HepG2 (cell line): ENCODE measurements at regions not wholly inside any gene's neighbourhood (a gene's known extent, or its start where the extent isn't known, plus 50 kb on each side); places are given as distances from the start of the nearest gene placed in this dataset.

Source experiments
- ATAC-seq: fragments of 200-7000 bp; cut with Tn5 transposase; 3 replicates; pipeline ENCODE4 v1.9.1; 2020; ENCODE audit warnings: mild to moderate bottlenecking, moderate library complexity
- BruUV-seq: library from RNA; stranded (reverse); fragments of 400-500 nt; replicated peaks from 2 replicates; lab custom pipeline; 2021; lab: Mats Ljungman, UMichigan
- CTCF ChIA-PET: fragments of 300-600 bp; formaldehyde crosslinking; extraction: SDS; loops from one replicate; lab custom pipeline; 2021; ENCODE audit warnings: low total read pairs, inconsistent platforms, low intra/inter-chr PET ratio; lab: Yijun Ruan, JAX
- POLR2A ChIA-PET: fragments of 350-600 bp; sonication (Branson Sonifier 250); formaldehyde crosslinking; loops from one replicate; lab custom pipeline; 2020; ENCODE audit warnings: antibody characterized with exemption, inconsistent platforms; lab: Yijun Ruan, JAX
- DNase-seq: peaks from one replicate; pipeline ENCODE4 v3.0.0-alpha.2; 2015; ENCODE audit warnings: low spot score
- FAIRE-seq: peaks from 3 replicates; lab custom pipeline; 2011; peaks lifted over from hg19 to GRCh38; lab: Jason Lieb, UNC
- H2AFZ ChIP-seq: one replicate; pipeline ENCODE4 v1.6.1; 2011; ENCODE audit warnings: low read length, inconsistent platforms
- H3K27ac ChIP-seq: fragments of 300-600 bp; 3 replicates; pipeline ENCODE4 v1.8.0; 2011; ENCODE audit warnings: mixed run types, mild to moderate bottlenecking, mixed read lengths, low read length, inconsistent platforms; ENCODE audit not compliant: insufficient read depth; ENCODE audit errors: extremely low read length
- H3K27me3 ChIP-seq, 2 experiments: fragments of 200-600 bp in 1 of 2; 2 replicates in 1 of 2; 3 replicates in 1 of 2; pipeline versions ENCODE4 v1.6.0 to v1.8.0; 2011; ENCODE audit warnings: low read length in 2 of 2, mild to moderate bottlenecking in 2 of 2, moderate library complexity in 2 of 2, inconsistent platforms in 1 of 2; ENCODE audit not compliant: insufficient read depth in 2 of 2, control insufficient read depth in 1 of 2
- H3K36me3 ChIP-seq, 2 experiments: fragments of 200-600 bp in 1 of 2; replicated peaks in 1 of 2; 2 replicates in 1 of 2; 3 replicates in 1 of 2; pipeline versions ENCODE4 v1.5.1 to v1.8.0; 2011; ENCODE audit warnings: low read length in 2 of 2, inconsistent platforms in 1 of 2; ENCODE audit not compliant: insufficient read depth in 2 of 2, control insufficient read depth in 1 of 2
- H3K4me1 ChIP-seq: 2 replicates; pipeline ENCODE4 v1.5.1; 2012; ENCODE audit warnings: low read length, inconsistent platforms; ENCODE audit not compliant: insufficient read depth
- H3K4me2 ChIP-seq: 2 replicates; pipeline ENCODE4 v1.6.0; 2011; ENCODE audit warnings: low read depth, low read length, inconsistent platforms
- H3K4me3 ChIP-seq, 3 experiments: fragments of 200-600 bp in 1 of 3; sonication (generic), shearing (Covaris generic) in 1 of 3; replicated peaks in 1 of 3; 2 replicates each; pipeline ENCODE4 v1.5.1; 2011 to 2016; ENCODE audit warnings: low read length in 3 of 3, inconsistent platforms in 2 of 3, low read depth in 2 of 3, mild to moderate bottlenecking in 2 of 3, control low read depth in 1 of 3, mixed read lengths in 1 of 3; ENCODE audit not compliant: insufficient read depth in 1 of 3
- H3K79me2 ChIP-seq: one replicate; pipeline ENCODE4 v1.6.1; 2011; ENCODE audit warnings: low read length, inconsistent platforms; ENCODE audit not compliant: insufficient read depth
- H3K9ac ChIP-seq: 2 replicates; pipeline ENCODE4 v1.6.0; 2011; ENCODE audit warnings: mild to moderate bottlenecking, low read depth, low read length, inconsistent platforms; ENCODE audit not compliant: insufficient read depth
- H3K9me3 ChIP-seq: 2 replicates; pipeline ENCODE4 v1.5.1; 2012; ENCODE audit warnings: mild to moderate bottlenecking, low read length
- H4K20me1 ChIP-seq: 2 replicates; pipeline ENCODE4 v1.6.0; 2011; ENCODE audit warnings: inconsistent platforms, mild to moderate bottlenecking, low read length, moderate library complexity; ENCODE audit not compliant: insufficient read depth
- ATF7-NPFF ChIP-seq: sonication (generic); formaldehyde crosslinking; IDR thresholded peaks from 2 replicates; pipeline ENCODE4 v1.8.1; 2023; ENCODE audit warnings: mild to moderate bottlenecking, low read depth, missing genetic modification reagents, moderate library complexity
- HCFC1 ChIP-seq: fragments of 150-350 bp; IDR thresholded peaks from 2 replicates; pipeline ENCODE4 v1.6.1; 2014; ENCODE audit warnings: low read depth, low read length
- HDAC2 ChIP-seq: sonication (generic); formaldehyde crosslinking; IDR thresholded peaks from 2 replicates; pipeline ENCODE4 v1.4.0; 2020; ENCODE audit warnings: missing genetic modification reagents
- HNRNPLL ChIP-seq: fragments of 200-400 bp; formaldehyde crosslinking; IDR thresholded peaks from 2 replicates; pipeline ENCODE4 v1.6.1; 2017; ENCODE audit warnings: mild to moderate bottlenecking, low read depth, low read length; ENCODE audit not compliant: poor library complexity, severe bottlenecking
- IKZF1 ChIP-seq: fragments of 450-650 bp; IDR thresholded peaks from 2 replicates; pipeline ENCODE4 v1.7.1; 2016
- MXD4 ChIP-seq: IDR thresholded peaks from 2 replicates; pipeline ENCODE4 v1.6.1; 2016; ENCODE audit warnings: mild to moderate bottlenecking, missing biosample characterization, missing genetic modification reagents
- RELA ChIP-seq: sonication (generic); formaldehyde crosslinking; IDR thresholded peaks from 2 replicates; pipeline ENCODE4 v1.4.0; 2020; ENCODE audit warnings: missing genetic modification reagents
- REXO4 ChIP-seq: sonication (generic); formaldehyde crosslinking; IDR thresholded peaks from 2 replicates; pipeline ENCODE4 v1.8.0; 2022; ENCODE audit warnings: missing genetic modification reagents, mild to moderate bottlenecking, borderline replicate concordance
- RORA ChIP-seq: sonication (generic); formaldehyde crosslinking; IDR thresholded peaks from 2 replicates; pipeline ENCODE4 v1.5.0; 2020; ENCODE audit warnings: mild to moderate bottlenecking, missing genetic modification reagents, moderate library complexity
- SMAD3 ChIP-seq: sonication (generic); formaldehyde crosslinking; IDR thresholded peaks from 2 replicates; pipeline ENCODE4 v1.4.0; 2020; ENCODE audit warnings: missing genetic modification reagents
- SMAD9 ChIP-seq: sonication (generic); formaldehyde crosslinking; IDR thresholded peaks from 2 replicates; pipeline ENCODE4 v1.5.1; 2020; ENCODE audit warnings: mild to moderate bottlenecking, missing genetic modification reagents
- U2AF2 ChIP-seq: fragments of 200-400 bp; formaldehyde crosslinking; IDR thresholded peaks from 2 replicates; pipeline ENCODE4 v1.6.1; 2017; ENCODE audit warnings: low read depth, mild to moderate bottlenecking, low read length
- ZNF350 ChIP-seq: sonication (generic); formaldehyde crosslinking; IDR thresholded peaks from 2 replicates; pipeline ENCODE4 v1.4.0; 2020; ENCODE audit warnings: mild to moderate bottlenecking, low read depth, missing genetic modification reagents, borderline replicate concordance
- ZNF556 ChIP-seq: sonication (generic); formaldehyde crosslinking; IDR thresholded peaks from 2 replicates; pipeline ENCODE4 v1.4.0; 2020; ENCODE audit warnings: mild to moderate bottlenecking, missing genetic modification reagents, borderline replicate concordance
- ZNF670 ChIP-seq: sonication (generic); formaldehyde crosslinking; IDR thresholded peaks from 2 replicates; pipeline ENCODE4 v1.8.0; 2022; ENCODE audit warnings: mild to moderate bottlenecking, missing genetic modification reagents, borderline replicate concordance
- WGBS: methylation state at CpG from one replicate; pipeline ENCODE4 v1.1.6; 2017; ENCODE audit warnings: low lambda C conversion rate; 5-methylcytosine and 5-hydroxymethylcytosine counted together
- in situ Hi-C: cut with HindIII; loops from 2 replicates; pipeline ENCODE4 v1.10.0; 2017; ENCODE audit warnings: low pct_unique_long_range_greater_than_20kb; ENCODE audit not compliant: extremely low pct_ligation_motif_present
- intact Hi-C: fragments of 100-400 bp; cut with micrococcal nuclease; formaldehyde crosslinking; loops from one replicate; pipeline ENCODE4 v1.10.0; 2022; ENCODE audit not compliant: unreplicated experiment
- TF ChIP-seq, protein P1 (sequence below): sonication (generic); formaldehyde crosslinking; IDR thresholded peaks from 2 replicates; pipeline ENCODE4 v1.4.0; 2020; ENCODE audit warnings: mild to moderate bottlenecking, missing genetic modification reagents
- TF ChIP-seq, protein P2 (sequence below): sonication (generic); formaldehyde crosslinking; IDR thresholded peaks from 2 replicates; pipeline ENCODE4 v1.4.0; 2020; ENCODE audit warnings: missing genetic modification reagents, borderline replicate concordance

DNA sequence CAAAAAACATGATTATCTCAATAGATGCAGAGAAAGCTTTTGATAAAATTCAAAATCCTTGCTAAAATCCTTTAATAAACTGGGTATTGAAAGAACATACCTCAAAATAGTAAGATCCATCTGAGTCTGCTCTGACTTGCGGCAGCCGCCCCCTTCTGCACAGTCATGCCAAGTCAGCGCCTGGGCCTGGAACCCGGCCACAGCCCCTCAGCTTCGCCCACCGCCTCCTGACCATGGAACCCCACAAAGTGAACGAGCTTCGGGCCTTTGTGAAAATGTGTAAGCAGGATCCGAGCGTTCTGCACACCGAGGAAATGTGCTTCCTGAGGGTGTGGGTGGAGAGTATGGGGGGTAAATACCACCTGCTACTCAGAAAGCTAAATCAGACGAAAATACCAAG lies 270.9 kb upstream of the TFPI start:
- in situ Hi-C loops (loop anchor here (25.0 kb wide), 1 partner anchor 963 kb away; no protein-coding TSS in a partner anchor), intact Hi-C loops (no loop called here)
- H3K27me3 ChIP-seq, result no peaks in the 10 kb centered on the region
- H3K9me3 ChIP-seq, result no peaks in the 10 kb centered on the region
- BruUV-seq, result no TSS peak
- WGBS, result 16% methylated on average over 12 of the region's 12 CpGs
- no peaks in the 10 kb centered on the region for H3K4me1 ChIP-seq
- H4K20me1 ChIP-seq, result no peaks in the 10 kb centered on the region
- H3K36me3 ChIP-seq, result no peaks in the 10 kb centered on the region
- CTCF ChIA-PET, result no interaction called here
- POLR2A ChIA-PET, result no interaction called here
- ATAC-seq (no peak), DNase-seq (no peak), FAIRE-seq (no peak)
- no peak overlapping the region for H3K4me3 ChIP-seq
- H3K79me2 ChIP-seq, result no peaks in the 10 kb centered on the region
- no peak overlapping the region for H3K4me2 ChIP-seq
- no peak for TF ChIP-seq SMAD9
- no peak for TF ChIP-seq HDAC2 (CRISPR knock-in tag)
- no peak for TF ChIP-seq ATF7-NPFF
- TF ChIP-seq RELA (CRISPR knock-in tag), result no peak
- no peak overlapping the region for H3K9ac ChIP-seq
- no peak overlapping the region for H2AFZ ChIP-seq
- no peak overlapping the region for H3K27ac ChIP-seq

DNA sequence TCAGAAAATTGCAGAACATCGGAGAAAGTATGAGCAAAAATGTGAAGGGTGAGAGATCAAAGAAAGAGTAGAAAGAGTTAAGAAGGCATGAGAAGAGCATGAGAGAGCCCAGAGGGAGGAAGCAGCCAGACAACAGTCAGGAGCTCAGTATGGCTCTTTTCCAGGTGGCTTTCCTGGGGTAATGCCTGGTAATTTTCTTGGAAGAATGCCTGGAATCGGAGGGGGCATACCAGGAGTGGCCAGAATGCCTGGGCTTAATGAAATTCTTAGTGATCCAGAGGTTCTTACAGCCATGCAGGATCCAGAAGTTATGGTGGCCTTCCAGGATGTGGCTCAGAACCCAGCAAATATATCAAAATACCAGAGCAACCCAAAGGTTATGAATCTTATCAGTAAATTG lies 271.8 kb upstream of the TFPI start:
- intact Hi-C loops (no loop called here), in situ Hi-C loops (loop anchor here (25.0 kb wide), 1 partner anchor 964 kb away; no protein-coding TSS in a partner anchor)
- Histone ChIP-seq H3K9me3 (no peaks in the 10 kb centered on the region), H3K27me3 (no peaks in the 10 kb centered on the region), H3K9ac (no peak overlapping the region), H3K36me3 (no peaks in the 10 kb centered on the region), H4K20me1 (no peaks in the 10 kb centered on the region), H3K27ac (no peak overlapping the region), H3K4me3 (no peak overlapping the region), H3K79me2 (no peaks in the 10 kb centered on the region), H2AFZ (no peak overlapping the region), H3K4me2 (no peak overlapping the region), H3K4me1 (no peaks in the 10 kb centered on the region)
- WGBS, result 1% methylated on average over 2 of the region's 2 CpGs
- DNase-seq, result no peak
- ChIA-PET CTCF (no interaction called here), POLR2A (no interaction called here)
- no peak for FAIRE-seq
- BruUV-seq, result no TSS peak
- ATAC-seq, result no peak
- TF ChIP-seq HNRNPLL (no peak), SMAD3 (no peak), U2AF2 (no peak), ZNF350 (CRISPR knock-in tag) (no peak), IKZF1 (no peak), HCFC1 (no peak), RORA (CRISPR knock-in tag) (no peak), MXD4 (CRISPR knock-in tag) (no peak), ZNF556 (CRISPR knock-in tag) (no peak), ZNF670 (CRISPR knock-in tag) (no peak), REXO4 (CRISPR knock-in tag) (no peak)
- TF ChIP-seq, protein P1, sequence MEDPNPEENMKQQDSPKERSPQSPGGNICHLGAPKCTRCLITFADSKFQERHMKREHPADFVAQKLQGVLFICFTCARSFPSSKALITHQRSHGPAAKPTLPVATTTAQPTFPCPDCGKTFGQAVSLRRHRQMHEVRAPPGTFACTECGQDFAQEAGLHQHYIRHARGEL, result no peak
- TF ChIP-seq, protein P2, sequence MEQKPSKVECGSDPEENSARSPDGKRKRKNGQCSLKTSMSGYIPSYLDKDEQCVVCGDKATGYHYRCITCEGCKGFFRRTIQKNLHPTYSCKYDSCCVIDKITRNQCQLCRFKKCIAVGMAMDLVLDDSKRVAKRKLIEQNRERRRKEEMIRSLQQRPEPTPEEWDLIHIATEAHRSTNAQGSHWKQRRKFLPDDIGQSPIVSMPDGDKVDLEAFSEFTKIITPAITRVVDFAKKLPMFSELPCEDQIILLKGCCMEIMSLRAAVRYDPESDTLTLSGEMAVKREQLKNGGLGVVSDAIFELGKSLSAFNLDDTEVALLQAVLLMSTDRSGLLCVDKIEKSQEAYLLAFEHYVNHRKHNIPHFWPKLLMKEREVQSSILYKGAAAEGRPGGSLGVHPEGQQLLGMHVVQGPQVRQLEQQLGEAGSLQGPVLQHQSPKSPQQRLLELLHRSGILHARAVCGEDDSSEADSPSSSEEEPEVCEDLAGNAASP (CRISPR knock-in tag), result no peak
